ENCODE measurements at regions not wholly inside any gene's neighbourhood (a gene's known extent, or its start where the extent isn't known, plus 50 kb on each side); places are given as distances from the start of the nearest gene placed in this dataset.
"Not testable (repeated sequence)": the region's sequence is repeated elsewhere in the genome, so short reads cannot be mapped to it uniquely, and the experiment has no call there.

DNA sequence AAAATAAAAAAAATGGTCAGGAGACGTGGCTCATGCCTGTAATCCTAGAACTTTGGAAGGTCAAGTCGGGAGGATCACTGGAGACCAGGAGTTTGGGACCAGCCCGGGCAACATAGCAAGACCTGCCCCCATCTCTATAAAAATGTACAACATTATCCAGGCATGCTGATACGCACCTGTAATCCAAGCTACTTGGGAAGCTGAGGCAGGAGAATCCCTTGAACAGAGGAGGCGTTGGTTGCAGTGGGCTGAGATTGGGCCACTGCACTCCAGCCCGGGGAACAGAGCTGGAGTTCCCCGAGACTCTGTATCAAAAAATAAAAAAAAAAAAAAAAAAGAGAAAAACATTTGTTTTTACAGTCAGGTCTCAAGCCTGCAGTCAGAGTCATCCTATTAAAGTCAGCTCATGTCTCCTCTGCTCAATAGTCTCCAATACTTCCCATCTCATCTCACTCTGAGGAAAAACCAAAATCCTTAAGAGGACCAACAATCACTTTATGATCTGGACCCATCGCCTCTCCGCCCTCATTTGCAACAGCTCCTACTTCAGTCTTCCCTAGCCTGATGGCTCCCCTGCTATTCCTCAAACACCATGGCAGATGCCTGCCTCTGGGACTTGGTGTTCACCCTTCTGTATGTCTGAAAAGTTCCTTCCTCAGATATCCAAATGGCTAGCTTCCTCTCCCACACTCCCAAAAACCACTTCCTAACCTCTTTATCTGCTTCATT is 4796.6 kb upstream of the OR11H1 start:
- DNase-seq (ENCODE audit: low spot score); H3K27ac Mint-ChIP-seq (ENCODE audit: unreplicated experiment); H3K4me1 Mint-ChIP-seq (ENCODE audit: unreplicated experiment); H3K4me3 Mint-ChIP-seq (ENCODE audit: unreplicated experiment): not testable (repeated sequence)
- H3K36me3 Mint-ChIP-seq (ENCODE audit: low read depth, unreplicated experiment) = peaks cover 46% of the 10 kb centered on the region
- peaks cover 32% of the 10 kb centered on the region for H3K27me3 Mint-ChIP-seq (ENCODE audit: unreplicated experiment)
- peaks cover 62% of the 10 kb centered on the region for H3K9me3 Mint-ChIP-seq (ENCODE audit: unreplicated experiment)

DNA sequence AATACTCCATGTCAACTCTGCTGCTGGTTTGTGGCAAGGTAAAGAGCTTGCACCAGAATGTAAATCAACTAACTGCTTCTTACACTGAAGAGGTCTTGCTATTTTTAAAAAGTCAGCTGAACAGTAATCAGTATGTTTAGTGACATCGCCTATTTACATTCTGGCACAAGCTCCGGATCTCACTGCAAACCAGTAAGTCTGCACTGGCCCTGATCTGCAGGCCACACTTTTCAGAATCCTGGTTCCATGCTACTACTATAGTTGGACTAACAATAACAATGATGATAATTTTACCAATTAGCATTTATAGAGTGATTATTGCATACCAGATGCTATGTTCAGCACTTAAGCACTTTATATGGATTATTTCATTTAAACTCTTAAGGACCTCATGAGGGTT is 4792.9 kb upstream of the OR11H1 start:
- not testable (repeated sequence) for H3K27ac Mint-ChIP-seq (ENCODE audit: unreplicated experiment); DNase-seq (ENCODE audit: low spot score); H3K4me3 Mint-ChIP-seq (ENCODE audit: unreplicated experiment); H3K4me1 Mint-ChIP-seq (ENCODE audit: unreplicated experiment)
- H3K9me3 Mint-ChIP-seq (ENCODE audit: unreplicated experiment) = peaks cover 53% of the 10 kb centered on the region
- H3K36me3 Mint-ChIP-seq (ENCODE audit: low read depth, unreplicated experiment) = peaks cover 20% of the 10 kb centered on the region
- peaks cover 15% of the 10 kb centered on the region for H3K27me3 Mint-ChIP-seq (ENCODE audit: unreplicated experiment)

DNA sequence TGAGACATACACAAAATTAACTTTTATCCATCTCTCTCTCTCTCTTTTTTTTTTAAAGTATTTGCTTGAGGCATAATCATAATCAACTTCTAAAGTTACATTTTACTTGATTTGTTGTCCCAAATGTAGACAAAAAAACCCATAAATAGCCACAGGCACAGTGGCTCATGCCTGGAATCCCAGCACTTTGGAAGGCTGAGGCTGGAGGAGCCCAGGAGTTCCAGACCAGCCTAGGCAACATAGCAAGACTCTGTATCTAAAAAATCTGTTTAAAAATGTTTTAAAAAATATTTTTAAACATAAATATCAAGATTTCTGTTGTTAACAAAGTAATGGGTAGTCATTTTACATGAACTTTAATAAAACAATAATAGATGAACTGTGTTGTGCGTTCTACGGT is 4791.1 kb upstream of the OR11H1 start:
- H3K36me3 Mint-ChIP-seq (ENCODE audit: low read depth, unreplicated experiment) = peaks cover 18% of the 10 kb centered on the region
- H3K27me3 Mint-ChIP-seq (ENCODE audit: unreplicated experiment) = peaks cover 11% of the 10 kb centered on the region
- H3K4me3 Mint-ChIP-seq (ENCODE audit: unreplicated experiment); H3K4me1 Mint-ChIP-seq (ENCODE audit: unreplicated experiment); DNase-seq (ENCODE audit: low spot score); H3K27ac Mint-ChIP-seq (ENCODE audit: unreplicated experiment): not testable (repeated sequence)
- H3K9me3 Mint-ChIP-seq (ENCODE audit: unreplicated experiment) = peaks cover 49% of the 10 kb centered on the region

DNA sequence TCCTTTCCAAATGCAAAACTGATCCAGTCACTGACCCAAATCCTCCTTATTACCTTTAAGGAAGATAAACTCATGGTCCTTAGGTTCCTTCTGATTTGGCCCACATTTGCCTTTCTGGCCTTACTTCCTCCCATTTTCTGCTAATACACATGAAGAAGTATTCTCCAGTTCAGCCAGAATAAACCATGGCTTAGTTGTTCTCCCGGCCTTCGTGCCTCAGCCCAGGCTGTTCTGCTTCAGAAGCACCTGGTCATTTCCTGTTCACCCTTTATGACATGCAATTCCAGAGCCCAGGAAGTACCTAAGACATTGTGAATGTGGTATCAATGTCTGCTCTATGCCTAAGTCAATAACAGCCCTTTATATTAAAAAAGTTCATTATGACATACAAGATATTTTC is 4790.1 kb upstream of the OR11H1 start:
- DNase-seq (ENCODE audit: low spot score); H3K4me3 Mint-ChIP-seq (ENCODE audit: unreplicated experiment); H3K4me1 Mint-ChIP-seq (ENCODE audit: unreplicated experiment); H3K27ac Mint-ChIP-seq (ENCODE audit: unreplicated experiment): not testable (repeated sequence)
- Mint-ChIP-seq H3K9me3 (ENCODE audit: unreplicated experiment) (peaks cover 49% of the 10 kb centered on the region), H3K27me3 (ENCODE audit: unreplicated experiment) (peaks cover 15% of the 10 kb centered on the region), H3K36me3 (ENCODE audit: low read depth, unreplicated experiment) (peaks cover 20% of the 10 kb centered on the region)

DNA sequence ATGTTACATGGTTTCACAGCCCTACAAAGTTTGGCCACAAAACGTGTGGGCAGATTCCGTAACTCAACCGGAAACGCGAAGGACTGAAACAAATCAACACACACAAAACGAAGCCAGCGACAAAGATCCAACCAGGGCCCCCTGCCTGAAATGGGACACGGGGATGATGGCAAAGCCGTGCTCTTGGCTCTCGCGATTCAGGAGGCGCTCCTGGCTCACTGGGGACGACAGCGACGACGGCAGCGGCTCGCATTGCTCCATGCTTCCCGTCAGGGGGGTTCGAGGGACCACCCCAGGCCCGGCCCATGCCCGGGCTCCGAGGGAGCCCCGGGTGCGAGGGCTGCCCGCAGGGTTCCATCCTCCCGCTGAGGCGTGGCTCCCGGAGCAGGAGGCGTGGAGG is 4786.8 kb upstream of the OR11H1 start:
- Mint-ChIP-seq H3K27me3 (ENCODE audit: unreplicated experiment) (peaks cover 15% of the 10 kb centered on the region), H3K36me3 (ENCODE audit: low read depth, unreplicated experiment) (peaks cover 20% of the 10 kb centered on the region), H3K27ac (ENCODE audit: unreplicated experiment) (no peak overlapping the region), H3K4me3 (ENCODE audit: unreplicated experiment) (no peak overlapping the region), H3K9me3 (ENCODE audit: unreplicated experiment) (peaks cover 53% of the 10 kb centered on the region), H3K4me1 (ENCODE audit: unreplicated experiment) (no peaks in the 10 kb centered on the region)
- no peak for DNase-seq (ENCODE audit: low spot score)
- TF ChIP-seq, protein P1, sequence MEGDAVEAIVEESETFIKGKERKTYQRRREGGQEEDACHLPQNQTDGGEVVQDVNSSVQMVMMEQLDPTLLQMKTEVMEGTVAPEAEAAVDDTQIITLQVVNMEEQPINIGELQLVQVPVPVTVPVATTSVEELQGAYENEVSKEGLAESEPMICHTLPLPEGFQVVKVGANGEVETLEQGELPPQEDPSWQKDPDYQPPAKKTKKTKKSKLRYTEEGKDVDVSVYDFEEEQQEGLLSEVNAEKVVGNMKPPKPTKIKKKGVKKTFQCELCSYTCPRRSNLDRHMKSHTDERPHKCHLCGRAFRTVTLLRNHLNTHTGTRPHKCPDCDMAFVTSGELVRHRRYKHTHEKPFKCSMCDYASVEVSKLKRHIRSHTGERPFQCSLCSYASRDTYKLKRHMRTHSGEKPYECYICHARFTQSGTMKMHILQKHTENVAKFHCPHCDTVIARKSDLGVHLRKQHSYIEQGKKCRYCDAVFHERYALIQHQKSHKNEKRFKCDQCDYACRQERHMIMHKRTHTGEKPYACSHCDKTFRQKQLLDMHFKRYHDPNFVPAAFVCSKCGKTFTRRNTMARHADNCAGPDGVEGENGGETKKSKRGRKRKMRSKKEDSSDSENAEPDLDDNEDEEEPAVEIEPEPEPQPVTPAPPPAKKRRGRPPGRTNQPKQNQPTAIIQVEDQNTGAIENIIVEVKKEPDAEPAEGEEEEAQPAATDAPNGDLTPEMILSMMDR (IDR thresholded peaks at IDR 0.05; ENCODE audit: unreplicated experiment) = no peak

DNA sequence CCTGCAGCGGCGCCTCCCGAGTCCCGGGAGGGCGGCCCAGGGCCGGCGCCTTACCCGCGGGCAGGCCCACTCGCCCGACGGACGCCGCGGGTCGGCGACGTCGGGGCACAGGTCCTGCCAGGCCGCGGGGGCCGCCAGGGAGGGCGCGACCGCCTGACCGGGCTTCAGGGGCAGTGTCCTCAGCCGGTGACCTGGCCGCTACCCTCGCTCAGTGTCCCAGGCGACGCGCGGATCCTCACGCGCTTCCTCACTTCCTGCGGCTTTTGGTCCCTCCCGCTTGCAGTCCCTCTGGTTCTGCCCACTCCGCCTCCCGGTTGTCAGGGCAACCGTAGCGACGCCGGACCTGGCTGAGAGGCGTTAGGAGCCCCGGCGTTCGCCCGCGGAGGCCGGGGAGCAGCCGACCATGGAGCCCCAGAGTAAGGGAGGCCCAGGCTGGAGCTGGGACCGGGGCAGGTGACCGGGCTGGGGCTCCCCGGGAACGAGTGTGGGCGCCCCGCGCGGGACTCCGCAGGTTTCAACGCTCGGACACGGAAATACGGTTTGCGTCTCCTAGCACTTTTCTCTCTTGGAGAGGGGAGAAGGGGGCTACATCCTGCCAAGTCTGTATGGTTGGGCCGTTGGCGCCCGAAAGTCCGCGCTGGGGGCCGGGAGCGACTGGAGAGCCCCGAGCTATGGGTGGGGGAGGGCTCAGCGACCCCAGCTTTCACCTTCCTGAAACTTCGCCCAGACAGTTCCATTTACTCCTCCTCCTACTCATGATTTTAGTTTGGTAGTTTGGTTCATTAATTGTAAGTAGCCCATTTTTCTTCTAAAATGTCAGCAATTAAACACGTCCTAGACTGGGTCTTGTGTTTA is 4786.0 kb upstream of the OR11H1 start:
- Mint-ChIP-seq H3K36me3 (ENCODE audit: low read depth, unreplicated experiment) (peaks cover 20% of the 10 kb centered on the region), H3K27me3 (ENCODE audit: unreplicated experiment) (peaks cover 17% of the 10 kb centered on the region), H3K9me3 (ENCODE audit: unreplicated experiment) (peaks cover 60% of the 10 kb centered on the region)
- not testable (repeated sequence) for H3K27ac Mint-ChIP-seq (ENCODE audit: unreplicated experiment); H3K4me1 Mint-ChIP-seq (ENCODE audit: unreplicated experiment); H3K4me3 Mint-ChIP-seq (ENCODE audit: unreplicated experiment); DNase-seq (ENCODE audit: low spot score)

- not testable (repeated sequence) for H3K27ac Mint-ChIP-seq (ENCODE audit: unreplicated experiment); DNase-seq (ENCODE audit: low spot score); H3K4me3 Mint-ChIP-seq (ENCODE audit: unreplicated experiment); H3K27me3 Mint-ChIP-seq (ENCODE audit: unreplicated experiment); H3K4me1 Mint-ChIP-seq (ENCODE audit: unreplicated experiment)
- Mint-ChIP-seq H3K9me3 (ENCODE audit: unreplicated experiment) (peaks cover 44% of the 10 kb centered on the region), H3K36me3 (ENCODE audit: low read depth, unreplicated experiment) (peaks cover 14% of the 10 kb centered on the region)
These were observed 4781.6 kb upstream of the OR11H1 start for GRCh38 chr22:10746382-10746781.

- H3K27ac Mint-ChIP-seq (ENCODE audit: unreplicated experiment); DNase-seq (ENCODE audit: low spot score); H3K4me3 Mint-ChIP-seq (ENCODE audit: unreplicated experiment); H3K4me1 Mint-ChIP-seq (ENCODE audit: unreplicated experiment); H3K27me3 Mint-ChIP-seq (ENCODE audit: unreplicated experiment): not testable (repeated sequence)
- Mint-ChIP-seq H3K36me3 (ENCODE audit: low read depth, unreplicated experiment) (peaks cover 14% of the 10 kb centered on the region), H3K9me3 (ENCODE audit: unreplicated experiment) (peaks cover 44% of the 10 kb centered on the region)
These were observed 4780.8 kb upstream of the OR11H1 start for GRCh38 chr22:10747227-10747626.

GRCh38 chr22:10748751-10749150 is 4779.2 kb upstream of the OR11H1 start:
- not testable (repeated sequence) for H3K36me3 Mint-ChIP-seq (ENCODE audit: low read depth, unreplicated experiment); H3K4me3 Mint-ChIP-seq (ENCODE audit: unreplicated experiment)

GRCh38 chr22:10749423-10749822 is 4778.6 kb upstream of the OR11H1 start:
- peaks cover 45% of the 10 kb centered on the region for H3K9me3 Mint-ChIP-seq (ENCODE audit: unreplicated experiment)

More at GRCh38 chr22:10748751-10749150, 4779.2 kb upstream of the OR11H1 start:
- not testable (repeated sequence) for H3K27me3 Mint-ChIP-seq (ENCODE audit: unreplicated experiment); DNase-seq (ENCODE audit: low spot score); H3K4me1 Mint-ChIP-seq (ENCODE audit: unreplicated experiment); H3K27ac Mint-ChIP-seq (ENCODE audit: unreplicated experiment)
- peaks cover 43% of the 10 kb centered on the region for H3K9me3 Mint-ChIP-seq (ENCODE audit: unreplicated experiment)

DNA sequence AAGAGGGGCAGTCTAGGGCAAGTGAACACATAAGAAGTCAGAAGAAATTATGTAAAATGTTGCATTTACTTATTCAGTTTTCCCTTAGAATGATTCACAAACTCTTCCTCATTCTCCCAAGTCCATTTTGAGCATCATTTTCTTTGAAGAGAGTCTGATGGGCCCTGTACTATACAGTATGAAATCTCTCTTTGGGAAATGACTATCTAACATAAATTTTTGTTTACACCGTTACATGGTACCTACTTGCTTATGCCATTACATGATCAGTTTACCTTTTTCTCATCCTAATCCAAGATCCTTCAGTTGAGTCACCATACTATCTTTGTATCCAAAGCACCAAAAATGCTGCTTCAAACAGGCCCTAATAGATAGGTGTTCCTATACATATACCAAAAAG is 4774.4 kb upstream of the OR11H1 start:
- H3K4me1 Mint-ChIP-seq (ENCODE audit: unreplicated experiment); H3K4me3 Mint-ChIP-seq (ENCODE audit: unreplicated experiment); H3K36me3 Mint-ChIP-seq (ENCODE audit: low read depth, unreplicated experiment); H3K27me3 Mint-ChIP-seq (ENCODE audit: unreplicated experiment); H3K27ac Mint-ChIP-seq (ENCODE audit: unreplicated experiment); DNase-seq (ENCODE audit: low spot score): not testable (repeated sequence)
- peaks cover 44% of the 10 kb centered on the region for H3K9me3 Mint-ChIP-seq (ENCODE audit: unreplicated experiment)

More at GRCh38 chr22:10749423-10749822, 4778.6 kb upstream of the OR11H1 start:
- H3K27ac Mint-ChIP-seq (ENCODE audit: unreplicated experiment); H3K27me3 Mint-ChIP-seq (ENCODE audit: unreplicated experiment); H3K4me1 Mint-ChIP-seq (ENCODE audit: unreplicated experiment); DNase-seq (ENCODE audit: low spot score); H3K4me3 Mint-ChIP-seq (ENCODE audit: unreplicated experiment); H3K36me3 Mint-ChIP-seq (ENCODE audit: low read depth, unreplicated experiment): not testable (repeated sequence)
